Activated naive CD8-positive, alpha-beta T cell (primary cell): ENCODE measurements at regions not wholly inside any gene's neighbourhood (a gene's known extent, or its start where the extent isn't known, plus 50 kb on each side); places are given as distances from the start of the nearest gene placed in this dataset.
"Not testable (repeated sequence)": the region's sequence is repeated elsewhere in the genome, so short reads cannot be mapped to it uniquely, and the experiment has no call there.

Source experiments
- H3K27ac Mint-ChIP-seq: one replicate; pipeline ENCODE4 v1.8.0; 2021; ENCODE audit warnings: mixed read lengths
- H3K27me3 Mint-ChIP-seq: one replicate; pipeline ENCODE4 v1.8.0; 2021; ENCODE audit warnings: mixed read lengths
- H3K36me3 Mint-ChIP-seq: one replicate; pipeline ENCODE4 v1.8.0; 2021; ENCODE audit warnings: mixed read lengths
- H3K4me1 Mint-ChIP-seq: one replicate; pipeline ENCODE4 v1.8.0; 2021; ENCODE audit warnings: low read depth, mixed read lengths
- H3K4me3 Mint-ChIP-seq: one replicate; pipeline ENCODE4 v1.8.0; 2021; ENCODE audit warnings: mild to moderate bottlenecking, mixed read lengths
- H3K9me3 Mint-ChIP-seq: one replicate; pipeline ENCODE4 v1.8.0; 2021; ENCODE audit warnings: low read depth, mixed read lengths

DNA sequence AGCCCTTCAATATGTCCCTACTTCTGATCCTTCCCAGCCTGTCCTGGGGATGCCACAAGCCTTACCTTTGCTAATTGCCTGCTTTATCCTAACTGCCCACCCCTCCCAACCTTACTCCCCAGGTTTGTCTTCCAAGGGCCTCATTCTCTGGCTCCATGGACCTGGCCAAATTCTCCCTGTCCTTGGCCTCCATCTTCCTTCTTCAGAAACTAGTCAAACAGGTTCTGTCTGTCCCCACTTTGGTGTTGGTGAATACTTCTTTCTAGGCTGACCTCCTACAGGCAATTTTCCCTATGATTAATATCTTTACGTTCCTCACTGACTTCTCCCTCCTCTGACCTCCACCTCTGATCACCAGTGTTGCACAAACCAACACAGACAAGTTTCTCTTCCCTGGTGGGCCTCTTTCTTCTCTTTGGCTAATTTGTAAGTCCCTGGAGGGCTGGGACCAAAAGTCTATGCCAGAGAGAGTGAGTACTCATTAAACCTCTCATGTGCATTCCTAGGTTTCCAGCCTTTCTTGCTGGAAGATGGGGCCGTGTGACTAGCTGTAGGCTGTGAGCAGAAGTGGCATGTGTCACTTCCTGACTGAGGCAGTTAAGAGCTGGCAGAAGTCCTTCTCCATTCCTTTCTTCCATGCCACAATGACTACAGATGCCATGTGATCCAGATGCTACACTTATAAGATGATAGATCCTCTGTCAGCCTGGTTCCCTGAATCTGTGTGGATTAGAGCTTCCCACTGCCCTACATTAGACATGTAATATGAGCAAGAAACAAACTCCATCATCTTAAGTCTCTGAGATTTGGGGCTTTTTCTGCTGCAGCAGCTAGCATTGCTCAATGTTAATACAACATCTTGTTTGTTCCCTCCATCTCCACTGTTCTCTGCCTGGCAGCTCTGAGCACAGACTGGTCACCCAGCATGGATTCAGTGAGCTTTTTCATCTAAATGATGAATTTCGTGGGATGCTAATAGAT lies 382.7 kb downstream of the RPS24 start:
- H3K27ac Mint-ChIP-seq: no peak overlapping the region
- H3K36me3 Mint-ChIP-seq: no peaks in the 10 kb centered on the region
- no peaks in the 10 kb centered on the region for H3K9me3 Mint-ChIP-seq
- no peaks in the 10 kb centered on the region for H3K4me1 Mint-ChIP-seq
- H3K27me3 Mint-ChIP-seq: no peaks in the 10 kb centered on the region
- no peak overlapping the region for H3K4me3 Mint-ChIP-seq

DNA sequence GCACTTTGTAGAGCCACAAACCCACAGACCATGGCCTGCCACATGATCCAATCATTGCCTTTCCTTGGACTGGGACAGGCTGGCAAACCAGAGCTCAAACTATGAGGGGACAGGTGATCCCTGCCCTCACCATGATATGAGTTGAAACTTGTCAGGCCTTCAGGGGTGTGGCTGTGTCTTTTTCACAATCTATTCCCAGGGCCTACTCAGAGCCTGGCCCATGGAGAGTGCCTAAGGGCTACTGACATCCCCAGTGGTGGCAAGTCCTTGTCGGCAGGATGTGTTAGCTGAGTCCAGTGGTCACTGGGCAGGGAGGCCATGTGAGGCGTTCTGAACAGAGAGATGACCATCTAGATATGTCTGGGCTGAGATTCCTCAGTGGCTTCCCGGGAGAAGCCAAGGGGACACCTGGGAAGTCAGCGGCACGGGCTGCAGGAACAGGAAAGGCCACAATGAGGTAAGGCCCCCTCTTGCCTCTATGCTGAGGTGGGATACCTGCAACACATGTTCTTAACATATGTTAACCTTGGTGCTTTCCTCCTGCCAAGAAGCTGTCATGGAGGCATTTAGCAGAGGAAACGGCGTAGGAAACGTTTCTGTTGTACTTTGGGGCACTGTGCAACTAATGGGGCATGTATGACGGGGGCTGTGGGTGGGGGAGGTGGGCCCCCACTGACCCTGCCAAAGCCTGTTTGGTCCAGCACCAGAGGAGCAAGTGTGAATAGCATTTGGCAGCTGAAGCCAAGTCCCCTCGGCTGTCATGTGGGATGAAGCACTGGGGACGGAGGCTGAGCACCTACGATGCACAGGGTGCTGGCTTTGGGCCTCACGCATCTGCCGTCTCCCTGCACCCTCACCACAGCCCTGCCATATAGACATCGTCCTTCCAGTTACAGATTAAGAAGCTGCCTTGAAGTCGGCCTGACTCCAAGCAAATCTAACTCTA lies 384.0 kb downstream of the RPS24 start:
- H3K4me3 Mint-ChIP-seq: no peak overlapping the region
- H3K36me3 Mint-ChIP-seq: no peaks in the 10 kb centered on the region
- no peaks in the 10 kb centered on the region for H3K4me1 Mint-ChIP-seq
- H3K9me3 Mint-ChIP-seq: no peaks in the 10 kb centered on the region
- no peak overlapping the region for H3K27ac Mint-ChIP-seq
- H3K27me3 Mint-ChIP-seq: peaks cover 2% of the 10 kb centered on the region

DNA sequence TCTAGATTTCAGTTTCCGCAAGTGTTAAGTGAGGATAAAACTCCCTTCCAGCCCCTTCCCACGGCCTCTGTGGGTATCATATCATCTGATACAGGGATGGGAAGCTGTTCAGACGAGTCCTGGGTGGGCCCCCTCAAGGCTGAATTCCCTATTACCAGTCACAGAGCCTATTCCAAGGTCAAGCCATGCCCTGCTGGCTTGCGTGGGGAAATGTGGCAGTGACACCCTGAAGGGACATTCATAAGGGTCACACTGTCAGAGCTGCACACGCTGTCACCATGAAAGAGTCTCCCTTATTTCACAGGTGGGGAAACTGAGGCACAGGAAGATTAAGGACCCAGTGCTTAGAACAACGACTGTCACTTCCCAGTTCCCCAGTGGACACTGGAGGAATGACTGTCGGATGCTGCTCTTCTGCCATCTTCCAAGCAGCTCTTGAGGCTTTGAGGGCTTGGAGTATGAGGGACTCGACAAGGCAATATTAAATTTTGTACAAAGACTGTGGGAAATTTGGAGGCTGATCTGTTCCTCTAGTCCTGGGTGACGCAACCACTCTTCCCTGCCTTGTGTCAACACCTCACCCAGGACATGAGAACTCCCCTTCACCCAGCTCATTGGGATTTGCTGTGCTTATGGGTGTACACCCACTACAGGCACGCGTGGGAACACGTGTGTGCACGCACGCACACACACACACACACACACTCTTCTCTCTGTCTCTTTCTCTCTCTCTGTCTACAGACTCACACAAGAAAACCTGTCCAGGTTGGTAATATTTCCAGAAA lies 386.0 kb downstream of the RPS24 start:
- no peak overlapping the region for H3K27ac Mint-ChIP-seq
- H3K4me3 Mint-ChIP-seq: no peak overlapping the region
- H3K36me3 Mint-ChIP-seq: no peaks in the 10 kb centered on the region
- no peaks in the 10 kb centered on the region for H3K9me3 Mint-ChIP-seq
- no peaks in the 10 kb centered on the region for H3K4me1 Mint-ChIP-seq
- H3K27me3 Mint-ChIP-seq: peaks cover 2% of the 10 kb centered on the region

DNA sequence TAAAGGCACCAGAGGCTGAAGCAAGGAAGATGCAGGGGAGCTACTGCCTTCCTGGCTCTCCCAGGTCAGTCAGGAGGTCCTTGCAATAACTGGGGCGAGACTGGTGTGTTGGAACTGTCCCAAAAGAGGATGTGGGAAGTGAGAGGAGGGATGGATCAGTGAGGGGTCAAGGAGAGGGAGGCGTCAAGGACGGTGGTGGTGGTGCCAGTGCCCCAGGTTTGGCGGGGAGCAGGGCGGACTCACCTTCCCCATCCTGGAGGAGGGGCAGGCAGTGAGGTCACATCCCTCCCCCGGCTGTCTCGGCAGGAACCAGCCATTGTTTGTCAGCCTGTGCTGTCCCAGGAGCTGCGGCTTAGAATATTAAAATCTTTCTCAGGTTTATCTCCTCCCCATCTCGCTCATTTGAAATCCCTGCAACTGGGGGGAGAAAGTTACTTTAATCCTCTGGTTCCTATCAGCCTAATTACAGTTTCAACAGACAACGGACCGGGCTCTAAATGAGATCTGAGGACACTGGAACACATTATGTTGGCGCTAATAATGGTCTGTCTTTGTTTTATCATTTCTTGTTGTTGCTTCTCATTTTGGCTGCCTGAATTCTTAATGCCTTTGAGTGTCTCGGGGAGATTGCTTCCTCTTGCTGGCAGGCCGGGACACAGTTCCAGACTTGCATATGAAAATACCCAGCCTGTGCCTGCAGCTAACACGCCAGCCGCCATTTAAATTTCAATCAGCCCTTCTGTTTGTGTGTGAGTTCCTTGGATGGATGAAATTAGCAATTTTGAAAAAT lies 387.5 kb downstream of the RPS24 start:
- no peaks in the 10 kb centered on the region for H3K4me1 Mint-ChIP-seq
- peaks cover 2% of the 10 kb centered on the region for H3K27me3 Mint-ChIP-seq
- no peaks in the 10 kb centered on the region for H3K36me3 Mint-ChIP-seq
- no peak overlapping the region for H3K4me3 Mint-ChIP-seq
- H3K27ac Mint-ChIP-seq: no peak overlapping the region
- peaks cover 10% of the 10 kb centered on the region for H3K9me3 Mint-ChIP-seq

DNA sequence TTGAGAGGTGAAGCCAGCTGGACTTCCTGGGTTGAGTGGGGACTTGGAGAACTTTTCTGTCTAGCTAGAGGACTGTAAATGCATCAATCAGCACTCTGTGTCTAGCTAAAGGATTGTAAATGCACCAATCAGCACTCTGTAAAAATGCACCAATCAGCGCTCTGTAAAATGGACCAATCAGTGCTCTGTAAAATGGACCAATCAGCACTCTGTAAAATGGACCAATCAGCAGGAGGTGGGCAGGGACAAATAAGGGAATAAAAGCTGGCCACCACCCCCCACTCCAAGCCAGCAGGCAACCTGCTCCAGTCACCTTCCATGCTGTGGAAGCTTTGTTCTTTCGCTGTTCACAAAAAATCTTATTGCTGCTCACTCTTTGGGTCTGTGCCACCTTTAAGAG lies 390.4 kb downstream of the RPS24 start:
- not testable (repeated sequence) for H3K4me1 Mint-ChIP-seq, H3K4me3 Mint-ChIP-seq

DNA sequence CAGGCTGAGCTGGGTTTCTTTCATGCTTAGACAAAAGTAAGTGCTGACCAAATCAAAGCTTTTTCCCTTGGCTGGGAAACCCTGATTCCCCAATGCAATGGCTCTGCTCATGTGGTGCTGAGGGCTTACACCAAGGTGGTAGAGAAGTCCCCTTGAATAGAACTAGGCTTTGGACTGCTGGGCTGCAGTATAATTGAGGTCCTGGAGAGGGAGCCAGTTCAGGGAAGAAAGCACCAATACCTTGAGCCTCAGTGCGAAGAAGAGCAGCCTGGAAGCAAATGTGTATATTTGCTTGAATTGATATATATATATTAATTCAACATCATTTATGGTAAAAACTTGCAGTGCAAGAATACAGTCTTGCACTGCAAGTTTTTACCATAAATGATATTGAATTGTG lies 391.1 kb downstream of the RPS24 start:
- H3K27me3 Mint-ChIP-seq: peaks cover 2% of the 10 kb centered on the region
- H3K9me3 Mint-ChIP-seq: peaks cover 13% of the 10 kb centered on the region
- H3K4me1 Mint-ChIP-seq: no peaks in the 10 kb centered on the region
- H3K27ac Mint-ChIP-seq: no peak overlapping the region
- H3K36me3 Mint-ChIP-seq: no peaks in the 10 kb centered on the region
- H3K4me3 Mint-ChIP-seq: no peak overlapping the region

More for the DNA sequence above, 390.4 kb downstream of the RPS24 start:
- not testable (repeated sequence) for H3K27ac Mint-ChIP-seq, H3K27me3 Mint-ChIP-seq, H3K36me3 Mint-ChIP-seq
- H3K9me3 Mint-ChIP-seq: peaks cover 13% of the 10 kb centered on the region

DNA sequence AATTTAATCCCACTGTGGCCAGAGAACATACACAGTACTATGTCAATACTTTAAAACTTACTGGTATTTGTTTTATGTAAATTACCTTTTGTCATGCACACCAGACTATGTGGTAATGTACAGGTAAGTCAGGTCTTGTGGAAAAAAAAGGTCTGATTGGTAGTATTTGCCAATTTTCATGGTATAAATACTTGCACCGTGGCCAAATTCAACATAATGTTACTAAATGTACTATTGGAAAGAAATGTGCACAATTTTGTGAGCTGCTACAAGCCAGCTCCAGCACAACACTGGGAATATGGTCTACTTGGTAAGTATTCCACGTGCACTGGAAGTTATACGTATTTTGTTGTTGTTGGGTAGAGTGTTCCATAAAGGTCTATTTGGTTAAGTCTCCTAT lies 392.5 kb downstream of the RPS24 start:
- no peak overlapping the region for H3K27ac Mint-ChIP-seq
- no peaks in the 10 kb centered on the region for H3K4me1 Mint-ChIP-seq
- H3K27me3 Mint-ChIP-seq: peaks cover 5% of the 10 kb centered on the region
- H3K36me3 Mint-ChIP-seq: no peaks in the 10 kb centered on the region
- H3K9me3 Mint-ChIP-seq: peaks cover 13% of the 10 kb centered on the region
- H3K4me3 Mint-ChIP-seq: no peak overlapping the region

DNA sequence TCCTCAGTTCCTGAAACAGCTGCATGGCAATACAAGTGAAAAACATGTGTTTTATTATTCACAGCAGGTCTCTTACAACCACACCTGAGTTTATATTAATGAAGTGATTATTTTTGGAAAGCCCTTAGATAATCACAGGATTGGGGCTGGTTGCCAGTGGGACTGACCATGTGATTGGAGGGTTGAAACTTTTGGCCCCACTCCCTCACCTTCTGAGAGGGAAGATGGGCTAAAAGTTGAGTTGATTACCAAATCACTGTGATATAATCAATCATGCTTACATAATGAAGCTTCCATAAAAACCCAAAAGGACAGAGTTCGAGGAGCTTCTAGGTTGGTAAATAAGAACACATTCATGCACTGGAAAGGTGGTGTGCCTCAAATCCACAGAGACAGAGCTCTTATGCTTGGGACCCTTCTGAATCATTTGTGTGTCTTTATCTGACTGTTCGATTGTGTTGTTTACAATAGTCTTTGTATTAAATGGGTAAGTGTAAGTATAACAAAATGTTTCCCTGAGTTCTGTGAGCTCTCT lies 393.9 kb downstream of the RPS24 start:
- Mint-ChIP-seq H3K9me3 (peaks cover 13% of the 10 kb centered on the region), H3K4me3 (no peak overlapping the region), H3K27ac (no peak overlapping the region), H3K36me3 (no peaks in the 10 kb centered on the region), H3K4me1 (no peaks in the 10 kb centered on the region), H3K27me3 (peaks cover 2% of the 10 kb centered on the region)

DNA sequence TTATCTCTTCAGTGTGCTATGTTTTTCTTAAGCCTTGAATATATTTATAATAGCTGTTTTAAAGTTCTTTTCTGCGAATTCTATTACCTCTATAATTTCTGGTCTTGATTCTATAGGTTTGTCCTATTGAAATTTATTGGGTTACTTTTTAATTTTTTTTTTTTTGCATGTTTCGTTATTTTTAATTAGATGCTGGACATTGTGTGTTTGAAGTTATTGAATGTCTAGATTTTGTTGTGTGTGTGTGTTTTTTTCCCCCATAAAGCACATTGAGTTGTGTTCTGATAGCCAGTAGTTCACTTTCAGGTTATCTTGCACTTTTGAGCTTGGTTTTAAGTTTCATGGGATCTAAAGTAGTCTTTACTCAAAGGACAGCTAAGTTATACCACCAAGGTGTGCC lies 394.9 kb downstream of the RPS24 start:
- Mint-ChIP-seq H3K27me3 (peaks cover 2% of the 10 kb centered on the region), H3K4me3 (no peak overlapping the region), H3K27ac (no peak overlapping the region), H3K9me3 (peaks cover 13% of the 10 kb centered on the region), H3K4me1 (no peaks in the 10 kb centered on the region), H3K36me3 (no peaks in the 10 kb centered on the region)

DNA sequence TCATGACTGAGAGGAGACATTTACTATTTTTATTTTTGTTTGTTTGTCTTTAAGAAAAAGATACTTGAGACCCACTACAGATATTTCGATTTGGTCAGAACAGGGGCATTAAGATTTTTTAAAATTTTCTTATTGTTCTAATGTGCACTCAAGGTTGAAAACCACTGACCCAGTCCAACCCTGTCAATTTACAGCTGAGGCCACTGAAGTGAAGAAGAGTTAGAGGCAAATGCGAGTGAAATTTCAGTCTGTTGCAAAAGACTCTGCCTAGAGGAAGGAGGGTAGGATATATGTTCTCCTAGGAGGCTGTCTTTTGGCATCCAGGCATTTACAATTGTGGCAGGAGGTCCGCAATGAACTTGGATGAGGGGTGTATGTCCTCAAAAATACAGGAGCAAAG lies 396.3 kb downstream of the RPS24 start:
- no peaks in the 10 kb centered on the region for H3K4me1 Mint-ChIP-seq
- H3K4me3 Mint-ChIP-seq: no peak overlapping the region
- H3K27me3 Mint-ChIP-seq: peaks cover 2% of the 10 kb centered on the region
- H3K9me3 Mint-ChIP-seq: peaks cover 13% of the 10 kb centered on the region
- H3K36me3 Mint-ChIP-seq: no peaks in the 10 kb centered on the region
- no peak overlapping the region for H3K27ac Mint-ChIP-seq

DNA sequence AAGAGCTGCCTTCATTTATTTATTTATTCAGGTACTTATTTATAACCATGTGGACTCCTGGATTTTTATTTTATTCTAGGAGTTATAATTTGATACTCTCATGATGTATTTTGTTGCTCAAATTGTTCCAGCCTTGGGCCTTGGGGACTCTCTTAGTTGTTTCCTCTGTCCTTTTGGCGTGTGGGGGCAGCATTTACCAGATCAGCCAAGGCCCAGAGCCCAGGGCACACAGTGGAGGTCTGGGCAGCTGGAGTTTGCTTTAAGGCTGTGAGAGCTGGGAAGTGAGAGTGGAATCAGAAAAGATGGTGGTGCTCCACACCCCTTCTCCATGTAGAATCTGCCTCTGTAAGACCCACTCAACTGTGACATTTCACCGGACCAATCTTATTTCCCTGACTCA lies 398.9 kb downstream of the RPS24 start:
- H3K36me3 Mint-ChIP-seq: no peaks in the 10 kb centered on the region
- H3K27me3 Mint-ChIP-seq: peaks cover 2% of the 10 kb centered on the region
- no peak overlapping the region for H3K27ac Mint-ChIP-seq

DNA sequence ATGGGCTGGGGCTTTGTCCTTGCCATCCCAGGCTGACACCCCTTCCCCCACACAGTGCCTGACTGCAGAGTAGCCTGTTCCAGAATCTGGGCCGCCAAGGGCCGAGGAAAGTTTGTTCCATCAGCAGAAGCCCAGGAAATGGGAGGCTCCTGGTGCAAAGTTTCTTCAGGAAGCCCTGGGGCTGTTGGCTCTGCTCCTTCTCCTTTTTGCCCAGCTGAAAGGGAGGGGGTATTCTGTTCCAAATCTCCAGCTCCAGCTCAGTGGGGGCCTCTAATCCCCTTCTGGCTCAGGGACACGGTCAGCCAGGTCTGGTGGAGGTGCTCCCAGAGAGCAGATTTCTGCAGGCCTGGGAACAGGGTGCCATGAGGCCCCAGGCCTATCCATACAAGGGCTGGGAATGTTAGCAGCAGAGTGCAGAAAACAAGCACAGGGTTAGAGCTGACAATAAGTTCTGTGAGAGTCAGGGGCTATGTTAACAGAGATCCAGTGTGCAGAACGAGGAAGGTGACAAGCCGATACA lies 399.5 kb downstream of the RPS24 start:
- Mint-ChIP-seq H3K36me3 (no peaks in the 10 kb centered on the region), H3K27ac (no peak overlapping the region), H3K4me3 (no peak overlapping the region), H3K9me3 (no peaks in the 10 kb centered on the region), H3K4me1 (no peaks in the 10 kb centered on the region), H3K27me3 (peaks cover 2% of the 10 kb centered on the region)

More for the DNA sequence above, 398.9 kb downstream of the RPS24 start:
- Mint-ChIP-seq H3K4me3 (no peak overlapping the region), H3K4me1 (no peaks in the 10 kb centered on the region), H3K9me3 (no peaks in the 10 kb centered on the region)

DNA sequence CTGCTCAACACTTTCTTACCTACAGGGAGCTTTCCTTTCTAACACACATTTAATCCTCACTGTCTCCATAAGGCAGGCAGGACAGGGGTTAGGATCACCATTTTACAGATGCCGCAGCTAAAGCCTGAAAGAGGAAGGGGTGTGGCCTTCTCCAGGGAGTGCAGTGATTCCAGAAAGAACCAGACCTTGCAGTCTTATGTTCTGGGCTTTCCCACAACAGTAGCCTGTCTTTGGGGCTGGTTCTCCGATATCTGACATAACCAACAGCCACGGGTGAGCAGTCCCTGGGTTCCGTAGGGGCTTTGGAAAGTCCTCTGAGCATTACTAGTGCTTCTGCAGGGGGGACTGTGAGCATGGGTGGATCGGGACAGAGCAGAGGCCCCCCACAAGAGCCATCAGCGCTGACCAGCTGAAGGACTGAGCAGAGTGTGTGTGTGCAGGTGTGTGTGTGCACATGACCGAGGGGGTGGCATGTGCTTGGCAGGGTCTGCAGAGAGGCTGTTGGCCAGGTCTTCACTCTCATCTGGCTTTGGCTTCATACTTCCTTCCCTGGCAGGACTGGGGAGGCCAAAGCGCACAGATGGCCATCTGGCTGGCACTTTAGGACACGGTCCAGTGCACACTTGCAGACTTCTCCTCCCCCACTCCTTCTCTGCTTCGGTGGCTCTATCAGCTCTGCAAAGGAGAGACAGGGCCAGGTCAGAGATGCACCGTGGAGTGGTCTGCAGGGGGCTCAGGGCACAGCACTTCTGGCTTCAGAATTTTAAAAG lies 400.3 kb downstream of the RPS24 start:
- no peak overlapping the region for H3K4me3 Mint-ChIP-seq
- H3K27me3 Mint-ChIP-seq: peaks cover 2% of the 10 kb centered on the region
- no peaks in the 10 kb centered on the region for H3K4me1 Mint-ChIP-seq
- no peaks in the 10 kb centered on the region for H3K36me3 Mint-ChIP-seq
- no peaks in the 10 kb centered on the region for H3K9me3 Mint-ChIP-seq
- H3K27ac Mint-ChIP-seq: no peak overlapping the region
